ENCODE measurements at regions not wholly inside any gene's neighbourhood (a gene's known extent, or its start where the extent isn't known, plus 50 kb on each side); places are given as distances from the start of the nearest gene placed in this dataset.

GRCh38 chr1:79859212-79859948 lies 852.9 kb upstream of the ADGRL4 start:
- DNase-seq, result peak; percentile 85

- no peak for DNase-seq
Observed at GRCh38 chr1:79852004-79852403, 845.5 kb upstream of the ADGRL4 start.

DNA sequence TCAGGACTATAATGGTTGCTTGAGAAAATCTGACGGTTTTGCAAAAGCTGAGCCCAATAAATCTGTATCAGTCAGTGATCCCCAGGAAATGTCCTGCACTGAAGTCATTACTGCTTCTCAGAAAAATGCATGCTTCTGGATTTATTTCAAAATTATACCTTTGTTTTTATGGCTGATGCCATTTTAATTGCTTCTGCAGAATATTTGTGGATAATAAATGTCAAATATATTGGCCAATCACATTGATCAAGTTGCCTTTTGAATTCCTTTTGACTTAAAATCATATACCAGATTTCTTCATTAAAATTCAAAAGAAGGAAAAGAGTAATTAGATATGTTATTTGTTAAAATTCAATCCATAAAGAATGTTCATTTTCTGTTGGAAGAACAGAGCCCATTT lies 842.9 kb upstream of the ADGRL4 start:
- DNase-seq, result no peak

- DNase-seq, result no peak
Observed at GRCh38 chr1:79848316-79848715, 841.8 kb upstream of the ADGRL4 start.

DNA sequence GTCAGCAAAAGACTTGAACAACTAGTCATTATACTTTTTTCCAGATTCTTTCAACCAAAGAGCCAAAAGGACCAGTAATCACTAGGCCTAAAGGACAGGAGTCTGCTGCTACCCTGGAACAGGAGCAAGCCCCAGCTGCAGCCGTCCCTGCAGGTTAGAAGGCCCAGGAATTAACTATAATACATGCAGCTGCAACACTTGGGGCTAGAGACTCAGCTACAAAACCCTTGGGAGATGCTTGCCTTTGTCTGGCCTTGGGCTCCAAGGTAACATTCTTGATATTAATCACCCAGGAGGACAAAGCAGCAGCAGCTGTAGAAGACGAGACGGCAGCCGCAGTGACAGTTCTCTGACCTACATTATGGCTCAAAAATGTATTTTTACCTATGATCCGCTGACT lies 841.2 kb upstream of the ADGRL4 start:
- no peak for DNase-seq

DNA sequence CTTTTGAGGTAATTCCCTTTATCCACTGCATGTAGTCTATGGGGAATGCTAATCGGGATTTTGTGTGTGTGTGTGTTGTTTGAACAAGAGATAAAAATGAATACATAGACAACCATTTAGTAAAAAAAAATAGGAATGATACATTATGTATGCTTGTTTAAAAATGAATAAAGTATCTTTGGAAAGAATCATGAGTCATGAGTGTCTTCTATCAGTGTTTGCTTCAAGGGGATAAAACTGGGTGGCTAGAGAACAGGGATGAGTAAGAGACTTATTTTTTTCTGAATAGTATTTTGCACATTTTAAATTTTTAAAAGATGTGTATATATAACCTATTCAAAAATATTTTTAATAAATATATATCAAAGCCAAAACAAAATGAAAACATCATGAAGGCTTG lies 839.4 kb upstream of the ADGRL4 start:
- peak; percentile 24 for DNase-seq

DNA sequence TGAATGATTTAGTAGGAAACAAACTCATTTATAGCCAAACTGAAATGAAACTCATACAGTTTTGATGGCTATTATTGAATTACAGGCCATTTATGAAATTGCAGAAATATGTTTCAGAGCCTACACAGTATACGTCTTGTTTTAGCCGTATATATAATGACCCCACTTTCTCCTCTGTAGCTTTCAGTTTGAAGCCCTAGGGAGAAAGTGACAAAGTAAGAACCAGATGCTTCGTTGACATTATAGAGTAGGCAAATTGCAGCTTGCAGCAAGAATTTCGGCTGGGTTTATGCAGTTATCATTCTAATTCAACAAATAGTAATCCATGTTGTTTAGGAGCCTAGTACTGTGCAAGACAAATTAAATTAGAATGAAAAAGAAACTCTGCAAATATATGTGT lies 836.3 kb upstream of the ADGRL4 start:
- DNase-seq, result no peak

GRCh38 chr1:79839882-79840281 lies 833.4 kb upstream of the ADGRL4 start:
- DNase-seq, result no peak

DNA sequence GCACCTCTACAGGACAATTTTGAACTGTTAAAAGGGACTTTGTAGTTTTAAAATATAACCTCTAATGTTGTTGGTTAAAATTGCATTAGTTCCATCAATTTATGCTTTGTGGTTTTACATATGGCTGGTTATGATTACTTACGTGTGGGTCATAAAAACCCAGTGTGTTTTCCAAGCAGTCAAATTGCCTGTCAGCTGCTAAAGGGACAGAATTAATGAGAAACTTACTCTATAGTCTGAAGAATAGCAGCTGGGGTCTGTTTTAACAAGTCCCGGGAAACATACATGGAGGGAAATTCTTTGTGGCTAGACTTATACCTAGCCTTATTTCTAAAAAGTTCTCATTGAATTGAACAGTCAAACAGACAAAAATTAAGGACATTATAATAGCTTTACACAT lies 820.9 kb upstream of the ADGRL4 start:
- DNase-seq, result peak; percentile 31

GRCh38 chr1:79825551-79825950 lies 819.0 kb upstream of the ADGRL4 start:
- DNase-seq, result no peak

DNA sequence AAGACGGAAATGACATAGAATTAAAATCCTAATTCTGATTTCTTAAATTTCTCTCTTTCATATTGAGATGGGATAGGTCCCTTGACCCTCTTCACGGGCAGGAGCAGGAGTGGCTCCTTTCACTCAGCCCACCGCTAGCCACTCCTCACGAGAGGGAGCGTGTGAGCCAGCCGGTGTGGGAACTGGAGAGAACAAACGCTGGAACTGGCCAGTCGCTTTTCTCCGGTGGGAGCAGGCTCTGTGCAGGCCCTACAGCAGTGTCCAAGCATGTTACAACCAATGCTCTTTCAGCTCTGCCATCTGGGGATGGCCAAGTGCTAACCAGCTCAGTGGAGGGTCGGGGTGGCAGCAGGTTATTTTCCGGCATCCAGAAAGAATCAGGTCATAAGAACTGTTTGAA lies 815.5 kb upstream of the ADGRL4 start:
- no peak for DNase-seq

GRCh38 chr1:79819140-79819539 lies 812.6 kb upstream of the ADGRL4 start:
- no peak for DNase-seq

GRCh38 chr1:79817031-79817560 lies 810.6 kb upstream of the ADGRL4 start:
- DNase-seq, result peak; percentile 68

GRCh38 chr1:79815115-79815514 lies 808.6 kb upstream of the ADGRL4 start:
- DNase-seq, result peak; percentile 62

DNA sequence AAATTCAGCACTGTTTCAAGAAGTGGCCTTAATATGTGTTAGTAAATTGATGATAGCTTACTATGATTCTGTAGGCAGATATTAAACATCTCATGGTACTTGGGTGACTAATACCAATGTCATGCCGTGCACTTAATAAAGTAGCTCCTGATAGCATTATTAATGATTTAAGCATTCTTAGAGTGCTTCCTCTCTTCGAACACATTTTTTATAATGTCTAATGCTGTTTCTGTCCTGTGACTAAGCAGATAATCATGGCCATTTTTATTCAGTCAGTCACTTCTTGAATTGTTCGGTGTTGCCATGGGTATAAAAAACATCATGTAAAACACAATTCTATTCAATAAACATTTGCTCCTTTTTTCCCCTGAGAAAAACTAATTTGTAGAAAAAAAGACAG lies 804.6 kb upstream of the ADGRL4 start:
- DNase-seq, result peak; percentile 94

DNA sequence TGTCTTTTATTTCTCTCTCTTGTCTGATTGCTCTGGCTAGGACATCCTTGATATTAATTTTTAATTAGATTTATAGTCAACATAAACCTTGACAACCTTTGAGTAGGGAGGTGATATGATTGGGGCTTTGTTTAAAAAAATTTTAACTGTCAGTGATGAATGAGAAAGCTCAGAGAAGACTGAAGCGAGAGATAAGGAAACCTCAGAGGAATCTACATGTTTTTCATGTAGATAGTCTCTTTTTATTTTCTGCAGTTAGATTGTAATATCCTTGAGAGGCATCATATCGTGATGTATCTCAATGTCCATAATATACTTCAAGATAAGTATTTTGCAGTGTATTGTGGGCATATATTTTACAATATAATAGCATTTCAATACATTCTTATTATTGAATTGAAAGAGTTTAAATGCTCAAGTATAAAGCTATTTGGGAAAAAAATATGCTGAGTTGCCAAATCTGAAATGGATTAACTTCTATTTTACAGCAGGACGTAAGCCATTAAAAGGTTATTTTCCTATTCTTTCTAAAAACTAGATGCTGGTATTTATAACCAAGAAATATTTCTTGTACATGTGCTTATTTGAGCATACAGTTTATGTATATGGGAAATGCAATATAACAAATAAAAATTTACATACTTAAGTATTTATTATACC lies 802.4 kb upstream of the ADGRL4 start:
- no peak for DNase-seq

DNA sequence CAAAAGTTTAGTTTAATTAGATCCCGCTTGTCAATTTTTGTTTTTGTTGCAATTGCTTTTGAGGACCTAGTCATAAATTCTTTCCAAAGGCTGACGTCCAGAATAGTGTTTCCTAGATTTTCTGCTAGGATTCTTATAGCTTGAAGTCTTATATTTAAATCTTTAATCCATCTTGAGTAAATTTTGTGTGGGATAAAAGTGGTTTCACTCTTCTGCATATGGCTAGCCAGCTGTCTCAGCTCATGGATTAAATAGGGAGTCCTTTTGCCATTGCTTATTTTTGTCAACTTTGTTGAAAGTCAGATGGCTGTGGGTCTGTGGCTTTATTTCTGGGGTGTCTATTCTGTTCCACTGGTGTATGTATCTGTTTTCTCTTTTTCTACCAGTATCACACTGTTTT lies 801.3 kb upstream of the ADGRL4 start:
- DNase-seq, result no peak

GRCh38 chr1:79797487-79797886 lies 791.0 kb upstream of the ADGRL4 start:
- DNase-seq, result no peak

GRCh38 chr1:79796434-79796833 lies 789.9 kb upstream of the ADGRL4 start:
- no peak for DNase-seq

GRCh38 chr1:79792219-79792930 lies 785.8 kb upstream of the ADGRL4 start:
- peak; percentile 54 for DNase-seq

DNA sequence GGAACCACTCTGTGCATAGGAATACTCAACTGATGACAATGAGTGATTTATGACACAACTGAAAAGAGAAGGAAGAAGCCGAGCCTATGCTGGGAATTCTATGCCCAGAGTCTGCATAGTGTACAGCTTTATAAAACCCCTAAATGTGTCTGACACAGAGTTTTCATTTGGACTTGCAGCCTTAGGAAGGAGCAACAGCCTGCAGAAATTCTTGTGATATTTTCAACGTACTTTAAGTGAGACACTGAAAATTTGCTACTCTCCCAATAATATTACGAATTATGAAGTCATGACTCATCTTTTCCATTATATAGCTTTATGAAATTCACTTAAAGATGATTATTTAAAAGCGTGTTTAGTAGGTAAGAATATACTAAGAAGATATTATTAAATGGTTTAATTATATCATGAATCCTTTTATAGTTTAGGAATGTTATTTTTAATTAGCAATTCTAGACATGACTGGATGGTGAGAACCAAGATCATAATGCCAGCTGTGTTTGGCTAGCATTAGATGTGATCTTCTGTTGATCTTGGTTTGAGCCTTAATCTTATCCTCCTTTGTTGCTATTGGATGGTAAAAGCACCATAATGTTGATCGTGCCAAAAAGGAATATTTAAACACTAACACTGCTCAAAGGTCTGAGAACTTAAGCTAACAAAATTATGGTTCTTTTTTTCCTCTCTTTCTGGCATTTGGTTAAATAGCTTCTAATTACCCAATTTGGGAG lies 785.1 kb upstream of the ADGRL4 start:
- no peak for DNase-seq

DNA sequence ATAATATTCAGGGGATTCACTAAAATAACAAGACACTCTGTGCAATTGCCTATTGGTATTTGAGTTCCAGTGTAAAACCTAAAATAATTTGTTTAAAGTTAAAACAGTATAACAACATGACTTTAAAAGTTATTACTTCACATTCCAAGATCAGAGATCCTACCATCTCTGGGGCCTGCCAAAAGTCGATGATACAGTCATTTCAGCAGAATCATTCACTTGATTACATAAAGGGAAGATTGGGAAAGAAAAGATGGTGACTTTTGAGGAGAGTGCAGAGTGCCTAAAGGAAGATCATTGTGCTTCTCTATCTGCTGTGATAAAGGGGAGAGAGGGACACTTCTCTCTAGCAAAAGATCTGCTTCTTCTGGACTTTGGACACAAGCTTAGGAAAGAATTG lies 784.4 kb upstream of the ADGRL4 start:
- DNase-seq, result peak; percentile 7

DNA sequence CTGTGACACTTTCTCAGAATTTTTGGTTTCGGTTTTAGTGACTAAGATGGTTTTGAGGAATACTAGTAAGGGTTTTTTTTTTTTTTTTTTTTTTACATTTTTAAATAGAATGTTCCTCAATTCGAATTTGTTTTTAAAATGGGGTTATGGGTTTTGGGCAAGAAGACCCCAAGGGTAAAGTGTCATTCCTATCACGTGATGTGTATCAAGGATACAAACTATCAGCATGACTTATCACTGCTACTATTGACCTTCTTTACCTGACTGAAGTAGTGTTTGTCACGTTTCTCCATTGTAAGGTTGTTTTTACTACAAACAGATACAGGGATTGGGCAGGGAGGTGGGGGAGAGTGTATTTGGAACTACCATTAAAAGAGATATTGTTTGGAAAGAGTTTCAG lies 781.1 kb upstream of the ADGRL4 start:
- no peak for DNase-seq

All from fibroblast of skin of right quadriceps (primary cell).